HL-60 (cell line): ENCODE measurements at regions not wholly inside any gene's neighbourhood (a gene's known extent, or its start where the extent isn't known, plus 50 kb on each side); places are given as distances from the start of the nearest gene placed in this dataset.
"Not testable (repeated sequence)": the region's sequence is repeated elsewhere in the genome, so short reads cannot be mapped to it uniquely, and the experiment has no call there.

ENCODE experiments used
- GABPA ChIP-seq: IDR thresholded peaks from 2 replicates; pipeline ENCODE4 v1.6.1; 2012; ENCODE audit warnings: low read depth
- TF ChIP-seq, protein P1 (sequence below): IDR thresholded peaks from one replicate; pipeline ENCODE4 v1.5.1; 2011; ENCODE audit warnings: low read length, control low read depth, inconsistent platforms; ENCODE audit not compliant: insufficient read depth
- TF ChIP-seq, protein P2 (sequence below): IDR thresholded peaks from 2 replicates; pipeline ENCODE4 v1.6.1; 2012; ENCODE audit warnings: low read depth; ENCODE audit not compliant: insufficient replicate concordance

DNA sequence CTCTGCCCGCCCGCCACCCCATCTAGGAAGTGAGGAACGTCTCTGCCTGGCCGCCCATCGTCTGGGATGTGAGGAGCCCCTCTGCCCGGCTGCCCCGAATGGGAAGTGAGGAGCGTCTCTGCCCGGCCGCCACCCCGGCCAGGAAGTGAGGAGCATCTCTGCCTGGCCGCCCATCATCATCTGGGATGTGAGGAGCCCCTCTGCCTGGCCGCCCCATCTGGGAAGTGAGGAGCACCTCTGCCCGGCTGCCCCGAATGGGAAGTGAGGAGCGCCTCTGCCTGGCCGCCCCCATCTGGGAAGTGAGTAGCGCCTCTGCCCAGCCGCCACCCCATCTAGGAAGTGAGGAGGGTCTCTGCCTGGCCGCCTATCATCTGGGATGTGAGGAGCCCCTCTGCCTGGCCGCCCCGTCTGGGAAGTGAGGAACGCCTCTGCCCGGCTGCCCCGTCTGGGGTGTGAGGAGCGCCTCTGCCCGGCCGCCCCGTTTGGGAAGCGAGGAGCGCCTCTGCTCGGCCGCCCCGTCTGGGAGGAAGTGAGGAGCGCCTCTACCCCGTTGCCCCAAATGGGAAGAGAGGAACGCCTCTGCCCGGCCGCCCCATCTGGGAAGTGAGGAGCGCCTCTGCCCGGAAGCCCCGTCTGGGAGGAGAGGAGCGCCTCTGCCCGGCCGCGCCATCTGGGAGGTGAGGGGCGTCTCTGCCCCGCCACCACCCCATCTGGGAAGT is 113.8 kb upstream of the CES5A start:
- TF ChIP-seq, protein P1, sequence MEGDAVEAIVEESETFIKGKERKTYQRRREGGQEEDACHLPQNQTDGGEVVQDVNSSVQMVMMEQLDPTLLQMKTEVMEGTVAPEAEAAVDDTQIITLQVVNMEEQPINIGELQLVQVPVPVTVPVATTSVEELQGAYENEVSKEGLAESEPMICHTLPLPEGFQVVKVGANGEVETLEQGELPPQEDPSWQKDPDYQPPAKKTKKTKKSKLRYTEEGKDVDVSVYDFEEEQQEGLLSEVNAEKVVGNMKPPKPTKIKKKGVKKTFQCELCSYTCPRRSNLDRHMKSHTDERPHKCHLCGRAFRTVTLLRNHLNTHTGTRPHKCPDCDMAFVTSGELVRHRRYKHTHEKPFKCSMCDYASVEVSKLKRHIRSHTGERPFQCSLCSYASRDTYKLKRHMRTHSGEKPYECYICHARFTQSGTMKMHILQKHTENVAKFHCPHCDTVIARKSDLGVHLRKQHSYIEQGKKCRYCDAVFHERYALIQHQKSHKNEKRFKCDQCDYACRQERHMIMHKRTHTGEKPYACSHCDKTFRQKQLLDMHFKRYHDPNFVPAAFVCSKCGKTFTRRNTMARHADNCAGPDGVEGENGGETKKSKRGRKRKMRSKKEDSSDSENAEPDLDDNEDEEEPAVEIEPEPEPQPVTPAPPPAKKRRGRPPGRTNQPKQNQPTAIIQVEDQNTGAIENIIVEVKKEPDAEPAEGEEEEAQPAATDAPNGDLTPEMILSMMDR, result not testable (repeated sequence)
- TF ChIP-seq, protein P2, sequence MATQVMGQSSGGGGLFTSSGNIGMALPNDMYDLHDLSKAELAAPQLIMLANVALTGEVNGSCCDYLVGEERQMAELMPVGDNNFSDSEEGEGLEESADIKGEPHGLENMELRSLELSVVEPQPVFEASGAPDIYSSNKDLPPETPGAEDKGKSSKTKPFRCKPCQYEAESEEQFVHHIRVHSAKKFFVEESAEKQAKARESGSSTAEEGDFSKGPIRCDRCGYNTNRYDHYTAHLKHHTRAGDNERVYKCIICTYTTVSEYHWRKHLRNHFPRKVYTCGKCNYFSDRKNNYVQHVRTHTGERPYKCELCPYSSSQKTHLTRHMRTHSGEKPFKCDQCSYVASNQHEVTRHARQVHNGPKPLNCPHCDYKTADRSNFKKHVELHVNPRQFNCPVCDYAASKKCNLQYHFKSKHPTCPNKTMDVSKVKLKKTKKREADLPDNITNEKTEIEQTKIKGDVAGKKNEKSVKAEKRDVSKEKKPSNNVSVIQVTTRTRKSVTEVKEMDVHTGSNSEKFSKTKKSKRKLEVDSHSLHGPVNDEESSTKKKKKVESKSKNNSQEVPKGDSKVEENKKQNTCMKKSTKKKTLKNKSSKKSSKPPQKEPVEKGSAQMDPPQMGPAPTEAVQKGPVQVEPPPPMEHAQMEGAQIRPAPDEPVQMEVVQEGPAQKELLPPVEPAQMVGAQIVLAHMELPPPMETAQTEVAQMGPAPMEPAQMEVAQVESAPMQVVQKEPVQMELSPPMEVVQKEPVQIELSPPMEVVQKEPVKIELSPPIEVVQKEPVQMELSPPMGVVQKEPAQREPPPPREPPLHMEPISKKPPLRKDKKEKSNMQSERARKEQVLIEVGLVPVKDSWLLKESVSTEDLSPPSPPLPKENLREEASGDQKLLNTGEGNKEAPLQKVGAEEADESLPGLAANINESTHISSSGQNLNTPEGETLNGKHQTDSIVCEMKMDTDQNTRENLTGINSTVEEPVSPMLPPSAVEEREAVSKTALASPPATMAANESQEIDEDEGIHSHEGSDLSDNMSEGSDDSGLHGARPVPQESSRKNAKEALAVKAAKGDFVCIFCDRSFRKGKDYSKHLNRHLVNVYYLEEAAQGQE, result not testable (repeated sequence)
- TF ChIP-seq GABPA, result not testable (repeated sequence)
